Breast epithelium (tissue), 4 donors: ENCODE measurements at regions not wholly inside any gene's neighbourhood (a gene's known extent, or its start where the extent isn't known, plus 50 kb on each side); places are given as distances from the start of the nearest gene placed in this dataset.

Source experiments
- DNase-seq, 2 donors: peaks; one replicate each; pipeline ENCODE4 v3.0.0-alpha.2; 2019; ENCODE audit warnings: low spot score in 2 of 2
- H3K27ac ChIP-seq, 2 donors: fragments of 200-600 bp; sonication (generic) in 1 of 2; one replicate each; pipeline ENCODE4 v1.5.1; 2016 to 2019; ENCODE audit warnings: mild to moderate bottlenecking in 1 of 2
- H3K27me3 ChIP-seq, 2 donors: fragments of 200-600 bp; sonication (generic) in 1 of 2; one replicate each; pipeline versions ENCODE4 v1.5.1 to v1.6.0; 2017 to 2019; ENCODE audit warnings: control low read depth in 1 of 2, mild to moderate bottlenecking in 1 of 2
- H3K36me3 ChIP-seq: fragments of 200-600 bp; one replicate; pipeline ENCODE4 v1.5.1; 2019
- H3K4me1 ChIP-seq, 2 donors: fragments of 200-600 bp; sonication (generic); one replicate each; pipeline ENCODE4 v1.5.1; 2016 to 2019; ENCODE audit warnings: control low read depth in 1 of 2
- H3K4me3 ChIP-seq, 3 donors: fragments of 200-600 bp; sonication (generic); 1 replicate in 2 of 3; 2 replicates in 1 of 3; pipeline ENCODE4 v1.5.1; 2016 to 2019; ENCODE audit warnings: mild to moderate bottlenecking in 3 of 3, moderate library complexity in 2 of 3
- H3K9me3 ChIP-seq, 2 donors: fragments of 200-600 bp; sonication (generic) in 1 of 2; one replicate each; pipeline ENCODE4 v1.5.1; 2016 to 2019; ENCODE audit warnings: control low read depth in 1 of 2
- CTCF ChIP-seq, 3 donors: fragments of 450-650 bp; IDR thresholded peaks; one replicate each; pipeline ENCODE4 v1.5.1; 2016 to 2017; ENCODE audit warnings: antibody characterized with exemption in 3 of 3, mild to moderate bottlenecking in 3 of 3, moderate library complexity in 3 of 3
- POLR2A ChIP-seq: fragments of 450-650 bp; IDR thresholded peaks from one replicate; pipeline ENCODE4 v1.6.1; 2016; ENCODE audit warnings: antibody characterized with exemption, mild to moderate bottlenecking, moderate library complexity
- POLR2AphosphoS5 ChIP-seq, 3 donors: sonication (generic); formaldehyde crosslinking; IDR thresholded peaks; one replicate each; pipeline ENCODE4 v1.6.1; 2017; ENCODE audit warnings: antibody characterized with exemption in 3 of 3
- intact Hi-C: fragments of 100-400 bp; cut with DNase I; formaldehyde crosslinking; loops from one replicate; pipeline ENCODE4 v1.15.1; 2023; ENCODE audit warnings: low total_unique reads

- H3K27me3 ChIP-seq = no peaks in the 10 kb centered on the region
- H3K9me3 ChIP-seq = peaks cover 6 to 24% of the 10 kb centered on the region in 2 donors
- no peak overlapping the region for H3K27ac ChIP-seq
- DNase-seq = peak in 1 of 2 donors; percentile 7
- no peaks in the 10 kb centered on the region for H3K4me1 ChIP-seq
- TF ChIP-seq CTCF (IDR thresholded peaks at IDR 0.05) (no peak), POLR2AphosphoS5 (IDR thresholded peaks at IDR 0.05) (no peak), POLR2A (no peak)
- no peaks in the 10 kb centered on the region for H3K36me3 ChIP-seq
- intact Hi-C loops = no loop called here
- no peak overlapping the region for H3K4me3 ChIP-seq
These were observed 86.7 kb upstream of the IQSEC1 start for GRCh38 chr3:13159890-13160289.

GRCh38 chr3:13158871-13159270, 85.6 kb upstream of the IQSEC1 start:
- H3K36me3 ChIP-seq = no peaks in the 10 kb centered on the region
- intact Hi-C loops = no loop called here
- no peak for DNase-seq
- no peaks in the 10 kb centered on the region for H3K4me1 ChIP-seq
- no peaks in the 10 kb centered on the region for H3K27me3 ChIP-seq
- no peak overlapping the region for H3K4me3 ChIP-seq
- no peak overlapping the region for H3K27ac ChIP-seq
- no peak for TF ChIP-seq POLR2AphosphoS5 (IDR thresholded peaks at IDR 0.05)
- TF ChIP-seq CTCF (IDR thresholded peaks at IDR 0.05) = no peak
- no peak for TF ChIP-seq POLR2A
- H3K9me3 ChIP-seq = peaks cover 6 to 24% of the 10 kb centered on the region in 2 donors

GRCh38 chr3:13158408-13158807, 85.2 kb upstream of the IQSEC1 start:
- no peak overlapping the region for H3K27ac ChIP-seq
- H3K4me3 ChIP-seq = no peak overlapping the region
- H3K9me3 ChIP-seq = peaks cover 6 to 24% of the 10 kb centered on the region in 2 donors
- intact Hi-C loops = no loop called here
- TF ChIP-seq CTCF (IDR thresholded peaks at IDR 0.05) (no peak), POLR2A (no peak), POLR2AphosphoS5 (IDR thresholded peaks at IDR 0.05) (no peak)
- no peak for DNase-seq
- no peaks in the 10 kb centered on the region for H3K36me3 ChIP-seq
- H3K27me3 ChIP-seq = no peaks in the 10 kb centered on the region
- no peaks in the 10 kb centered on the region for H3K4me1 ChIP-seq

- no peaks in the 10 kb centered on the region for H3K36me3 ChIP-seq
- H3K27me3 ChIP-seq = no peaks in the 10 kb centered on the region
- TF ChIP-seq CTCF (IDR thresholded peaks at IDR 0.05) = no peak
- TF ChIP-seq POLR2AphosphoS5 (IDR thresholded peaks at IDR 0.05) = no peak
- TF ChIP-seq POLR2A = no peak
- H3K27ac ChIP-seq = no peak overlapping the region
- no peak for DNase-seq
- intact Hi-C loops = no loop called here
- no peaks in the 10 kb centered on the region for H3K4me1 ChIP-seq
- peaks cover 6 to 24% of the 10 kb centered on the region in 2 donors for H3K9me3 ChIP-seq
- no peak overlapping the region for H3K4me3 ChIP-seq
These were observed 84.8 kb upstream of the IQSEC1 start for GRCh38 chr3:13157986-13158385.

- Histone ChIP-seq H3K4me1 (no peaks in the 10 kb centered on the region), H3K27me3 (no peaks in the 10 kb centered on the region), H3K9me3 (peaks cover 6 to 24% of the 10 kb centered on the region in 2 donors), H3K27ac (no peak overlapping the region), H3K36me3 (no peaks in the 10 kb centered on the region), H3K4me3 (no peak overlapping the region)
- intact Hi-C loops = no loop called here
- no peak for DNase-seq
- TF ChIP-seq CTCF (IDR thresholded peaks at IDR 0.05) = no peak
- no peak for TF ChIP-seq POLR2A
- TF ChIP-seq POLR2AphosphoS5 (IDR thresholded peaks at IDR 0.05) = no peak
These were observed 79.8 kb upstream of the IQSEC1 start for GRCh38 chr3:13152826-13153710.
